H1 (cell line): ENCODE measurements at regions not wholly inside any gene's neighbourhood (a gene's known extent, or its start where the extent isn't known, plus 50 kb on each side); places are given as distances from the start of the nearest gene placed in this dataset.

Experiments
- ATF3 ChIP-seq: IDR thresholded peaks from 2 replicates; pipeline ENCODE4 v1.6.1; 2011; ENCODE audit warnings: low read depth, mild to moderate bottlenecking, low read length; ENCODE audit not compliant: insufficient read depth
- CTBP2 ChIP-seq: IDR thresholded peaks from 2 replicates; pipeline ENCODE4 v1.7.0; 2011; ENCODE audit warnings: borderline replicate concordance, mild to moderate bottlenecking, moderate library complexity, mixed read lengths, low read length; ENCODE audit not compliant: insufficient read depth, insufficient read length
- KDM5A ChIP-seq: fragments of 200-600 bp; IDR thresholded peaks from 2 replicates; pipeline ENCODE4 v1.7.1; 2012; ENCODE audit warnings: mild to moderate bottlenecking, low read length, inconsistent platforms, mixed read lengths

GRCh38 chr5:125695996-125696655 lies 727.1 kb upstream of the GRAMD2B start (continued):
- TF ChIP-seq KDM5A (no peak), CTBP2 (no peak), ATF3 (no peak)
